OCI-LY3 (cell line): ENCODE measurements at regions not wholly inside any gene's neighbourhood (a gene's known extent, or its start where the extent isn't known, plus 50 kb on each side); places are given as distances from the start of the nearest gene placed in this dataset.

ENCODE experiments used
- H2AFZ ChIP-seq: fragments of 200-600, 300-600 bp; shearing (Covaris generic); 2 replicates; pipeline ENCODE4 v1.6.0; 2014; ENCODE audit warnings: antibody characterized with exemption, low read depth, low read length
- H3K27ac ChIP-seq: fragments of 200-600, 300-600 bp; sonication (generic); 2 replicates; pipeline ENCODE4 v1.5.1; 2014; ENCODE audit warnings: mild to moderate bottlenecking, low read length, moderate library complexity, mixed read lengths
- H3K27me3 ChIP-seq: fragments of 200-600, 300-600 bp; sonication (generic); 2 replicates; pipeline ENCODE4 v1.6.1; 2014; ENCODE audit warnings: low read depth, low read length, mixed read lengths
- H3K36me3 ChIP-seq: fragments of 200-600, 300-600 bp; sonication (generic); replicated peaks from 2 replicates; pipeline ENCODE3; 2014; ENCODE audit warnings: low read depth, low read length, mixed read lengths
- H3K4me1 ChIP-seq: fragments of 300-600, 200-600 bp; sonication (generic); 2 replicates; pipeline ENCODE4 v1.6.1; 2014; ENCODE audit warnings: low read length, mixed read lengths
- H3K4me2 ChIP-seq: fragments of 200-600, 300-600 bp; sonication (generic); 2 replicates; pipeline ENCODE4 v1.6.1; 2014; ENCODE audit warnings: low read length, mixed read lengths
- H3K4me3 ChIP-seq: fragments of 300-600, 200-600 bp; sonication (generic); 2 replicates; pipeline ENCODE4 v1.5.1; 2014; ENCODE audit warnings: antibody characterized with exemption, mild to moderate bottlenecking, low read length, moderate library complexity
- H3K79me2 ChIP-seq: fragments of 300-600, 200-600 bp; shearing (Covaris generic); 2 replicates; pipeline ENCODE4 v1.6.1; 2014; ENCODE audit warnings: mild to moderate bottlenecking, low read length, mixed read lengths
- H3K9ac ChIP-seq: fragments of 300-600, 200-600 bp; shearing (Covaris generic); 2 replicates; pipeline ENCODE4 v1.6.0; 2014; ENCODE audit warnings: mild to moderate bottlenecking, low read length, moderate library complexity
- H3K9me3 ChIP-seq: fragments of 200-600, 300-600 bp; shearing (Covaris generic); 2 replicates; pipeline ENCODE4 v1.6.1; 2014; ENCODE audit warnings: low read length, mixed read lengths; ENCODE audit not compliant: insufficient read depth
- H4K20me1 ChIP-seq: fragments of 200-600, 300-600 bp; sonication (generic); 2 replicates; pipeline ENCODE4 v1.6.1; 2016; ENCODE audit warnings: low read length, mixed read lengths; ENCODE audit not compliant: insufficient read depth
- EZH2phosphoT487 ChIP-seq: fragments of 200-600 bp; shearing (Covaris generic); IDR thresholded peaks from 2 replicates; pipeline ENCODE4 v1.6.1; 2018; ENCODE audit warnings: antibody characterized with exemption, mixed run types, low read depth
- TF ChIP-seq, protein P1 (sequence below): fragments of 200-600, 300-600 bp; sonication (generic); IDR thresholded peaks from 2 replicates; pipeline ENCODE4 v1.5.1; 2014; ENCODE audit warnings: antibody characterized with exemption, low read length, low read depth

DNA sequence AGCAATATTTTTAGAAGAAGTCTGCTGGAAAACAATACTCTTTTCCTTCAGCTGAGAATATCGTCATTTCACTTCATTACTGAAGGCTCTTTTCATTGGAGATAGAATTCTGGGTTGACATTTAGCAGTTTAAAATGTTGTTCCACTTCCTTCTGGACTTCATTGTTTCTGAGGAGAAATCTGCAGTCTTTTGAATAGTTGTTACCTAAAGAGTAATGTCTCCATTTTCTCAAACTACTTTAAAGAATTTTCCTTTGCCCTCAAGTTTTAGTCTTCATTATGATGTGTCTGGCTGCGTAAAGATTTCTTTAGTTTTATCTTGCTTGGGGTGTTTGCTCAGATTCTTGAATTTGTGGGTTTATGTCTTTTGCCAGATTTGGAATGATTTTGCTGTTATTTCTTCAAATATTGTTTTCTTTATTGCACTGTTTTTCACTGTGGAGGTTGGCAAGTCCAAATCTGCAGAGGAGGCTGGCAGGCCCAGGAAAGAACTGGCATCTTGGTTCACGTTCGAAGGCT, 136.3 kb downstream of the DNAJB6 start:
- Histone ChIP-seq H3K4me1 (peaks cover 9% of the 10 kb centered on the region), H3K9ac (no peak overlapping the region), H3K27ac (no peak overlapping the region), H2AFZ (no peak overlapping the region), H3K27me3 (no peaks in the 10 kb centered on the region; the same call in 1 of the 2 replicates), H3K4me3 (no peak overlapping the region), H3K36me3 (no peaks in the 10 kb centered on the region), H4K20me1 (no peaks in the 10 kb centered on the region), H3K4me2 (no peak overlapping the region), H3K9me3 (peaks cover 11% of the 10 kb centered on the region; the same call in 1 of the 2 replicates), H3K79me2 (no peaks in the 10 kb centered on the region)
- no peak for TF ChIP-seq EZH2phosphoT487
- TF ChIP-seq, protein P1, sequence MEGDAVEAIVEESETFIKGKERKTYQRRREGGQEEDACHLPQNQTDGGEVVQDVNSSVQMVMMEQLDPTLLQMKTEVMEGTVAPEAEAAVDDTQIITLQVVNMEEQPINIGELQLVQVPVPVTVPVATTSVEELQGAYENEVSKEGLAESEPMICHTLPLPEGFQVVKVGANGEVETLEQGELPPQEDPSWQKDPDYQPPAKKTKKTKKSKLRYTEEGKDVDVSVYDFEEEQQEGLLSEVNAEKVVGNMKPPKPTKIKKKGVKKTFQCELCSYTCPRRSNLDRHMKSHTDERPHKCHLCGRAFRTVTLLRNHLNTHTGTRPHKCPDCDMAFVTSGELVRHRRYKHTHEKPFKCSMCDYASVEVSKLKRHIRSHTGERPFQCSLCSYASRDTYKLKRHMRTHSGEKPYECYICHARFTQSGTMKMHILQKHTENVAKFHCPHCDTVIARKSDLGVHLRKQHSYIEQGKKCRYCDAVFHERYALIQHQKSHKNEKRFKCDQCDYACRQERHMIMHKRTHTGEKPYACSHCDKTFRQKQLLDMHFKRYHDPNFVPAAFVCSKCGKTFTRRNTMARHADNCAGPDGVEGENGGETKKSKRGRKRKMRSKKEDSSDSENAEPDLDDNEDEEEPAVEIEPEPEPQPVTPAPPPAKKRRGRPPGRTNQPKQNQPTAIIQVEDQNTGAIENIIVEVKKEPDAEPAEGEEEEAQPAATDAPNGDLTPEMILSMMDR: no peak

DNA sequence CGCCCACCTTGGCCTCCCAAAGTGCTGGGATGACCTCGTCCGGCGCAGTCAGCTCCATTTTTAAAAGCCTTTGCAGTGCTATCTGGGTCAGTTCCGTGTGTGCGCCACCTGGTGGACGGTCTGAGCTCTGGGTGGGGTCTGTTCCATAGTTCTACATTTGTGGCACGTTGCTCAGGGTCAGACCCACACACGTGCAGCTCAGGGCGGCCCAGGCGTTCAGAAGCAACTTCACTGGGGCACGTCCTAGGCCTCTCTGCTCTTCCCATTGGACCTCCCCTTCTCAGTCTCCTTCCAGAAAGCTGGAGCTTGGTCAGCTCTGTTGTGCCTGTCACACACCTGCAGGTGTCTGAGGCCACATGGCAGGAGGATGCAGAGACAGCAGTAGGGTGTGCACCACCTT, 137.9 kb downstream of the DNAJB6 start:
- TF ChIP-seq, protein P1: peak; percentile 44
- TF ChIP-seq EZH2phosphoT487: no peak
- Histone ChIP-seq H3K4me3 (no peak overlapping the region), H3K9ac (no peak overlapping the region), H4K20me1 (no peaks in the 10 kb centered on the region), H3K27me3 (no peaks in the 10 kb centered on the region; the same call in 1 of the 2 replicates), H3K9me3 (peaks cover 11% of the 10 kb centered on the region; the same call in 1 of the 2 replicates), H3K27ac (no peak overlapping the region), H3K4me1 (peaks cover 9% of the 10 kb centered on the region), H3K36me3 (no peaks in the 10 kb centered on the region), H3K79me2 (no peaks in the 10 kb centered on the region), H3K4me2 (no peak overlapping the region), H2AFZ (no peak overlapping the region)

DNA sequence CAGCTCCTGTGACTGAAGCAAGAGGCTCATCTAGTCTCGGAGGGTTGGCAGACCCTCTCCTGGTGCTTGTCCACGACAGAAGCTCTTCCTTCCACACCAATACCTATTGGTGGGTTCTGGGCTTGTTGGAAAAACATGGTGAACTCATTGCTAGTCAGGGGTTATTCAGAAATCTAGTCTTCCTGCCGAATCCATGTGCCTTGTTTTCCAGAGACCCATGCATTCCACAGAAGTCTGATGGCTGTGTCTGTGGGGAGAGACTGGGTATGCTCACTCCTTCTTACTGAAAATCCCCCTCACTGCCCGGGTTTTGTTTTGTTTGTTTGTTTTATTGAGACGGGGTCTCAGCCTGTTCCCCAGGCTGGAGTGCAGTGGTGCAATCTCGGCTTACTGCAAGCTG, 138.3 kb downstream of the DNAJB6 start:
- no peak overlapping the region for H3K4me3 ChIP-seq
- H3K4me2 ChIP-seq: no peak overlapping the region
- H2AFZ ChIP-seq: no peak overlapping the region
- H4K20me1 ChIP-seq: no peaks in the 10 kb centered on the region
- H3K79me2 ChIP-seq: no peaks in the 10 kb centered on the region
- no peaks in the 10 kb centered on the region; the same call in 1 of the 2 replicates for H3K27me3 ChIP-seq
- no peak overlapping the region for H3K27ac ChIP-seq
- no peaks in the 10 kb centered on the region for H3K36me3 ChIP-seq
- TF ChIP-seq EZH2phosphoT487: no peak
- TF ChIP-seq, protein P1: no peak
- H3K9ac ChIP-seq: no peak overlapping the region
- H3K4me1 ChIP-seq: peaks cover 9% of the 10 kb centered on the region
- H3K9me3 ChIP-seq: peaks cover 11% of the 10 kb centered on the region; the same call in 1 of the 2 replicates

DNA sequence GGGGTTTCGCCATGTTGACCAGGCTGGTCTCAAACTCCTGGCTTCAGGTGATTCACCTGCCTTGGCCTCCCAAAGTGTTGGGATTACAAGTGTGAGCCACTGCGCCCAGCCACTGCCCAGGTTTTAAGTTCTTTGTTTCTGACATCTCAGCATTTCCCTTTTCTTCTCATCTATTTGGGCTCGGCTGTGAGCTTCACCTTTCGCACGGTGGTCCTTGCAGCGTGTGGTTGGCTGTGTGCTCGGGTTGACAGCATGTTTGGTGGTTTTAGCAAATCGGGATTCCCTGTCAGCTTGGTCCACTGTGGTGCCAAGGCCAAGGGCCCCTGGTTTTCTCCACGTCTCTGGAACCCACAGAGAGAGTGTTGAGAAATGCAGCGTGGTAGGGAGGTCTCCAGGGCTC, 138.8 kb downstream of the DNAJB6 start:
- Histone ChIP-seq H3K9ac (no peak overlapping the region), H3K36me3 (no peaks in the 10 kb centered on the region), H3K27ac (no peak overlapping the region), H3K27me3 (no peaks in the 10 kb centered on the region; the same call in 1 of the 2 replicates), H4K20me1 (no peaks in the 10 kb centered on the region), H3K4me2 (no peak overlapping the region), H2AFZ (no peak overlapping the region), H3K4me3 (no peak overlapping the region), H3K79me2 (no peaks in the 10 kb centered on the region), H3K4me1 (peaks cover 9% of the 10 kb centered on the region), H3K9me3 (peaks cover 11% of the 10 kb centered on the region; the same call in 1 of the 2 replicates)
- no peak for TF ChIP-seq EZH2phosphoT487
- TF ChIP-seq, protein P1: no peak
